Hematopoietic multipotent progenitor cell treated with erythropoietin and hydrocortisone succinate and interleukin-3 and kit ligand, for 15 days (in vitro differentiated cells): ENCODE measurements at regions not wholly inside any gene's neighbourhood (a gene's known extent, or its start where the extent isn't known, plus 50 kb on each side); places are given as distances from the start of the nearest gene placed in this dataset.
"Not testable (repeated sequence)": the region's sequence is repeated elsewhere in the genome, so short reads cannot be mapped to it uniquely, and the experiment has no call there.

ENCODE experiments used
- DNase-seq: peaks from one replicate; pipeline ENCODE4 v3.0.0-alpha.2; 2015; ENCODE audit warnings: low spot score

DNA sequence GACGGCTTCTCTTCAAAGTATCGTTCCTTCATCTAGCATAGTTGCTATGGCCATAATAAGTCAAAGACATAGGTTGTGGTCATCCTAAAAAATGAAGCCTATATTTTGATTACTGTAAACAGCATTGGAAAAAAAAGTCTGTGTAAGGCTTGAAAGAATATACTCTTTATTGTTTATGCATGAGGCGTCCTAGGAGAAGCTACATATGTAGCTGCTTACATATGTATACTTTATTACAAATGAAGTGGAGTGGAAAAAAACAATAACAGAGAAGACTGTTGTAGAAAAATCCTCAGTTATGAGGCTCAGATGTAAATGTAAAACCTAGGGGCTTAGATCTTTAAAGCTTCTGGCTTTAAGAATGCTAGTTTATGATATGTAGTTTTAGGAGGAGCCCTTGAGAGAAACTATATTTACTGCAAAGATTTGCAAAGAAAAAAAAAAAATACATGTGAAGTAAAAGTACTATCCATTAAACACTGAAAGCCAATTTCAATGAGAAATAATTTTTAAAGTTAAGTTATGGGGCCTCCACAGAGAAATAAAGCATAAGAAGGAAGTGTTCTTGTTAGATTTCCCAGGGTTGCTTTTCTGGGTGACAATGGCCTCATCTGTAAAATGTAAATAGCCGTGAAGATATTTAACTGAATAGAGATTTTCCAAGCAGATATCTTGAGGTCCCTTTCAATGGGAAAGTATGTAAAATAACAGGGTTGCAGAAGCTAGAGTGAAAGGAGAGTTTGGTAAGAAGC is 598.2 kb downstream of the TRIML1 start:
- no peak for DNase-seq

DNA sequence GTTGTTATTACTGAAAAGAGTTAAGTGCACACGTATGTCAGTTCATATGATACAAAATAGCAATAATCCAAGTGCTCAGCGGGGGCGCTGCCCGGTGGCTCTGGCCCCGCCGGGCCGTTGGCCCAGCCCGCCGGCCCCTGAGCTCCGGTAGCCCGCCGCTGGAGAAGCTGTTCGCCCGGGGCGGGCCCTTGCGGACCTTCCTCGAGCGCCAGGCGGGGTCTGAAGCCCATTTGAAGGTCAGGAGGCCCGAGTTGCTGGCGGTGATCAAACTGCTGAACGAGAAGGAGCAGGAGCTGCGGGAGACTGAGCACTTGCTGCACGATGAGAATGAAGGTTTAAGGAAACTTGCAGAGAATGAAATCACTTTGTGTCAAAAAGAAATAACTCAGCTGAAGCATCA is 599.0 kb downstream of the TRIML1 start:
- DNase-seq = not testable (repeated sequence)

- not testable (repeated sequence) for DNase-seq
Measured at GRCh38 chr4:188740172-188740571, 600.9 kb downstream of the TRIML1 start.

DNA sequence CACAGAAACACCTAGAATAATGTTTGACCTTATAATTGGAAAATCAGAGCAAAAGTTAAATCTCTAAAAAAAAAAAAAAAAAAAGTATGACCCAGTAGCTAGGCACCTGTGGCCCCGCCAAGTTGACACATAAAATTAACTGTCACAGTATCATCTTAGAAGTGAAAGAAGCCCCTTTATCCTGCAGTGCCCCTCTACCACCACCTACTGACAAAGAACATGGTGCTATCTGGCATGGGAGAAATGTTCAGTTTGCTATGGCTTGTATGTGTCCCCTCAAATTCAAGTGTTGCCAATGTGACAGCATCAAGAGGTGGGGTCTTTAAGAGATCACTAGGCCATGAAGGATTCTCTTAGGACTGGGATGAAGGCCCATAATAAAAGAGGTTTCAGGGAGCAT is 601.5 kb downstream of the TRIML1 start:
- not testable (repeated sequence) for DNase-seq

- DNase-seq = no peak
Measured at GRCh38 chr4:188754372-188755002, 615.2 kb downstream of the TRIML1 start.

DNA sequence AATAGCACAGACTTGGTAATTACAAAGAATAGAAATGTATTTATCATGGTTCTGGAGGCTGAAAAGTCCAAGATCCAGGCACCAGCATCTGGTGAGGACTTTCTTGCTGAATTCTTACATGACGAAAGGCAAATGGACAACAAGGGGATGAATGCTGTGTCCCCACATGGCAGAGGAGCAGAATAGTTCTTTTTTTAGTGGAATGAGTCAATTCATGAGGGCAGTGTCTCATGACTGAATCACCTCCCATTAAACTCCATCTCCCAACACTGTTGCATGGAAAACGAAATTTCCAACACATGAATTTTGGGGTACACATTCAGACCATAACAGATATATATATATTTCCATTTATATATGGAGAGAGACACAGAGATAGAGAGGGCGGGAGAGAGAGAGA is 628.3 kb downstream of the TRIML1 start:
- DNase-seq = no peak

- no peak for DNase-seq
Measured at GRCh38 chr4:188778905-188779304, 639.7 kb downstream of the TRIML1 start.

DNA sequence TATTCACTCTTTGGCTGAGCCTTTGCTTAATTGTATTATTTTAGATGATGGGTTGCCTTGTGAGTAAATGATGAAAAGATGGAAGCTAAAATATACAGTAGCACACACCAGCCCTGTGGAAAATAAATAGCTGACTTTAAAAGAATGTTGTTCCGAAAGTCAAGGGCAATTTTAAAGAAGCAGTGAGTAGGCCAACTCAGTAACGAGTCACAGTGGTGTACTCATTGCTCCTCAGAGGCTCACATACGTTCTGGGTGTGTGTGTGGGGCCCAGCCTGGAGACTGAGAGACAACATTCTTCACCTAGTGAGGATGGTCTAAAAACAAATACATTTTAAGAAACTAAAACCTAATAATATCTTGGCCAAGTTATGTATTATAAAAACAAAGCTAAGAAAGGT is 640.3 kb downstream of the TRIML1 start:
- no peak for DNase-seq

GRCh38 chr4:188780028-188780427 is 640.8 kb downstream of the TRIML1 start:
- DNase-seq = no peak

GRCh38 chr4:188780686-188781085 is 641.4 kb downstream of the TRIML1 start:
- DNase-seq = no peak

- no peak for DNase-seq
Measured at GRCh38 chr4:188781655-188782054, 642.4 kb downstream of the TRIML1 start.

GRCh38 chr4:188783175-188783574 is 643.9 kb downstream of the TRIML1 start:
- DNase-seq = no peak

DNA sequence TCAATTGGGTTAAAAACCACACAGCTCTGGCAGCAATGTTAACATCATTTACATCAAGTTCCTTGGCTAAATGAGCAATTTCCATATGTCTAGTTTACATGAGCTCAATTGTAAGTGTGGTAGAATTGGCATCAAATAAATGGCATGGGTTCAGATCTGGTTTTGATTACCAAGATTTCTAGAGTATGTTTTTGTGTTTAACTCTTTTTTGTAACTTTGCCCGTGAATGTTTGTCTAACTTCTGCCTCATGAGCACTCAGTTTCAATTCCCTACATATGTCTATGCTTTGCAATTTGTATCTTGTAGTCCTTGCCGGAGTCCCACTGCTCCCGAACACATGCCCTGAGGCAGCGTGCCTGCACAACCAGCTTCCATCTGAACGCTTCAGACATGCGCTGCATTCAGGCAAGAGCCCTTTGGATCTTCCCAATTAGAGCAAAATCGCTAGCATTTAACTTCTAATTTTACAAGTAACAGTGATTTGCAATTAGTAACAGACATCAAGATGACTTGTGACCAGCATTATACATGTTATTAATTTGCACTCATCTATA is 644.4 kb downstream of the TRIML1 start:
- DNase-seq = no peak

GRCh38 chr4:188796600-188796999 is 657.4 kb downstream of the TRIML1 start:
- DNase-seq = not testable (repeated sequence)

GRCh38 chr4:188797011-188797410 is 657.8 kb downstream of the TRIML1 start:
- DNase-seq = not testable (repeated sequence)

DNA sequence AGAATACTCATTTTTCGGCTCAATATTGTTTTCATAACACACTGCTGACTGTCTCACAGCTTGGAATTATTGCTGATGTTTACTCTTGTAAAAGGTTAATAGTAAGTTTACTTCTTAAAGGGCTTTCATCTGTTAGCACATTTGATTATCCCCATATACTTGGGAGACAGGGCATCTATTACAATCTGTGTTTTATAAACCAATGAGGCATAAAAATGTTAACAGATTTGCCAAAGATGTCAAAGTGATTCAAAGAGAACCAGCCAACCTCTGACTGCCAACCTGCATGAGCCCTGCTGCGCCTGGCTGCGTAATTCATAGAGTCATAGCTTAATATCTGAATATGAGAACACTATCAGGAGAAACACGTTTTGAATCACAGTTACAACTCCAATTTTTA is 665.6 kb downstream of the TRIML1 start:
- no peak for DNase-seq

GRCh38 chr4:188811121-188811520 is 671.9 kb downstream of the TRIML1 start:
- no peak for DNase-seq

GRCh38 chr4:188812644-188813043 is 673.4 kb downstream of the TRIML1 start:
- DNase-seq = no peak

- DNase-seq = no peak
Measured at GRCh38 chr4:188818300-188818699, 679.1 kb downstream of the TRIML1 start.

DNA sequence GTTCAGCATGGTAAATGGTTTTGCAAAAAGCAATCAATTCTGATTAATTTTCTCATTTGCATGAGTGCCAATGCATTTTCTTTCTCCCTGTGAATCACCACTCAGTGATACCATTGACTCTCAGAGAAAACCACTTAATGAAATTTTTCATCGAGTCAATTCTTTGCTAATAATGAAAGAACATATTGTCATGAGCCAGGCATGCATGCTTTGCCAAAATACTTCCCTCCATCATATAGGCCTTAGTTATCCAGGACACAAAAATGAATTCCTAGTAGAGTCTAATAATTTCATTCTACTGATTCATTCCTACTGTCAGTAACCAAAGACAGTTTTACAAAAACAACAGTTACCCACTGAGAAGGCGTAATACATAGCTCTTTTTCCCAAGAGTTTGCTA is 680.0 kb downstream of the TRIML1 start:
- no peak for DNase-seq

- no peak for DNase-seq
Measured at GRCh38 chr4:188821500-188821899, 682.3 kb downstream of the TRIML1 start.

DNA sequence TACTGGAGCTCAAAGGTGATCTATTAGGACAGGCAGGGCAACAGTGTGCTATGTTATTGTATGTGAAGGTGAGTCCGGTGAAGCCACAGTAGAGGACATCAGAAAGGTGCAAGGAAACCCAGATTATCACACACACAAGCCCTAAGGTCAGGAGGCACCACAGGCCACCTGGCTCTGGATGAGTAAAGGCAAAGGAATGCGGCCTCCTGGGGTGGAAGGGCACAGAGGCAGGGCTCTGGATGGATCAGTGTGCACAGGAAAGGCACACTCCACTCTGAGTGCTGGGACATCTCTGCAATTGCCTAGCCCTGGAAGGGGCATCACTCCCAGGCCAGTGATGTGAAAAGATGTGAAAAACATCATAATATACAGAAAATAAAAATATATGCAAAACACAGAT is 683.5 kb downstream of the TRIML1 start:
- DNase-seq = no peak

DNA sequence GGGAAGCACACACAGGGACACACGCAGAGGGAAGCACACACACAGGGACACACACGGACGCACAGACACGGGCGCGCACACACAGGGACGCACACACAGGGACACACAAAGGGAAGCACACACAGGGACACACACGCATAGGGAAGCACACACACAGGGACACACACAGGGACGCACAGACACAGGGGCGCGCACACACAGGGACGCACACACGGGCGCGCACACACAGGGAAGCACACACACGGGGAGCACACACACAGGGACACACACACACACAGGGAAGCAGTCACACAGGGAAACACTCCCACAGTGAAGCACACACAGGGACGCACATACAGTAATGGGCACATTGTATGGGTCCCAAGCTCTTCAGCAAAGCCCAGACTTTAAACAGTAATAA is 685.3 kb downstream of the TRIML1 start:
- no peak for DNase-seq

- DNase-seq = no peak
Measured at GRCh38 chr4:188826393-188826792, 687.2 kb downstream of the TRIML1 start.
